ENCODE measurements at regions not wholly inside any gene's neighbourhood (a gene's known extent, or its start where the extent isn't known, plus 50 kb on each side); places are given as distances from the start of the nearest gene placed in this dataset.
A peak's percentile ranks its signal among the peaks of the same experiment; 100 is the strongest.
"Not testable (repeated sequence)": the region's sequence is repeated elsewhere in the genome, so short reads cannot be mapped to it uniquely, and the experiment has no call there.

DNA sequence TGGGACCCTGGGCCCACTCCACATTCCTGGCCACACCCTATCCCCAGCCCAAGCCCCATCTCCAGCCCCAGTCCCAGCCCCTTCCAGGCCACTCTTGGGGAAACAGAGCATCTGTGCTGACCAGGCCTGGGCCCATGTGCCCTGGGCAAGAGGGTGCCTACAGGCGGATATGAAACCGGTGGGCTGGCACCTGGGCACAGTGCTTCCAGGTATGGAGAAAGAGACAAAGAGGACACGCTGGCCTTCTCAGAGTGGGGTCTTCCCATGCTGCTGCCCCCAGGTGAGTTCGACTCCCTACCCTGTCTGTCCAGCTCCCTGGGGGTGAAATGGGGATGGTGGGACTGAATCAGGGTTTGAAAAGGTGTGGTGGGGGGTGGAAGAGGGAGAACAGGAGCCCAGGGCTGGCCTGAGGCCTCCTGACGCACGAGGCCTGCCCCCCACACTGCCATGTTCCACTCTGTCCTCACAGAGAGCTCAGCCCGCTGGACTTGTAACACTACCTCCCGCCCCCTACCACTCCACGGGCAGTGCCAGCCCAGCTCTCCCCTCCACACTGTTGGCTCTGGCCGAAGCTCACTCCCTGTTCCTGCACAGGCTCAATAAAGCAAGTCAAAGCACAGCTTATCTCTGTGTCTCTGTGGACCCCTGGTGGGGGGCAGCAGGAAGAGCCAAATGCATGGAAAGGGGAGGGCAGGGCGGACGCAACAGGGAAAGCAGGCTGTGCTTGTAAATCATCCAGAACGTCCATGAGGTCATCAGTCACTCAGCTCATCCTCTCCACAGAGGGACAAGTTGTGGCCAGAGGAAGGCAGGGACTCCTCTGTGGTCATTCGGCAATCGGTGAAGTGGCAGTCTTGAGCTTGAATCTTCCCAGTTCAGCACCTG is 71.1 kb upstream of the TMEM97 start:
- DNase-seq: no peak

DNA sequence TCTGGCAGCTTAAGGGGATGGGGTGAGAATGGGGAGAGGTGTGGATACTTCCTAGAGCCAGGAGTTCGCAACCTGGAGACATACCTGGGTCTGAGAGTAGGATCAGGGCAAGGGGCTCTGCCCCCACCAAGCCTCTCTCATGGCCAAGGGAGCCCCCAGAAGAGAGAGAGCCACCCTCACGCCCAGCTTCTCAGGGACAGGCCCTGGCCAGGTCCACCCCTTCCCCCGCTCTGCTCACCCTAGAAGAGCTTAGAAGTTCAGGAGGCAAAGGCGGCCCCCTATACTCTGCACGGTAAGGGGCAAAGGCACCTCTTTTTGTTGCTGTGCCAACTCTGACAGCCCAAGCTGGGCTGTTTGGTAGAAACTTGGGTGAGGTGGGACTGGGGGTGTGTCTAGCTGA is 69.3 kb upstream of the TMEM97 start:
- DNase-seq: no peak

DNA sequence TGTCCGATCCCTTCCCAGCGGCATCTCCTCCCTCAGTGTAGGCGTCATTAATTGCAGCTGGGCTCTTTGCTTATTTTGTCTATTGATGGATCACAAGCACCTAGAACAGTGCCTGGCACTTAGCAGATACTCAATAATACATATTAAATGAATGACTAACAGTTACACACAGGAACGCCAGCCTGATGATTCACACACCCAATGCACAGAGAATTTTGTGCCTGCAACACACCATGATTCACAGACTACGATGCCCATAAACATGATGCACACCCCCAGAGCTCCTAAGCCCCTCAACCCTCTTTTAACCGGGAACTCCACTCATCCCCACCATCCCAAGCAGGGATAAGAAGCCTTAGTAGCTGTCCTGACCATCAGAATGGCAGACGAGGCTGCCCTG is 66.6 kb upstream of the TMEM97 start:
- no peak for DNase-seq

DNA sequence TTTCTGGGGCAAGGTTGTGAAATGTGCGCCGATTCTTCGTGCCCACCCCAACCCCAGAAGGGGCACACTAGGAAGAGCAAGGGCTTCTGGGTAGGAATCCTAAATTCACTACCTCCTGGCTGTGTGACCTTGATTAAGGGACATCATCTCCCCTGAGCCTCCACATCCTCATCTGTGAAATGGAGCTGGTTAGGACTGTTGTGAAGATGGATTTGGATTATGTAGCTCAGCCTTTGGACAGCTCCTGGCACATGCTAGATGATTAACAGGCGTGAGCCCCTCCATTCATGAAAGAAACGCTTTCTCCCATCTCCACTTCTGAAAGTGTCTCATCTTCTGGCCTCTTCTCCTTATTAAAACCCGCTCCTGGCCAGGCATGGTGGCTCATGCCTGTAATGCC is 65.3 kb upstream of the TMEM97 start:
- no peak for DNase-seq

DNA sequence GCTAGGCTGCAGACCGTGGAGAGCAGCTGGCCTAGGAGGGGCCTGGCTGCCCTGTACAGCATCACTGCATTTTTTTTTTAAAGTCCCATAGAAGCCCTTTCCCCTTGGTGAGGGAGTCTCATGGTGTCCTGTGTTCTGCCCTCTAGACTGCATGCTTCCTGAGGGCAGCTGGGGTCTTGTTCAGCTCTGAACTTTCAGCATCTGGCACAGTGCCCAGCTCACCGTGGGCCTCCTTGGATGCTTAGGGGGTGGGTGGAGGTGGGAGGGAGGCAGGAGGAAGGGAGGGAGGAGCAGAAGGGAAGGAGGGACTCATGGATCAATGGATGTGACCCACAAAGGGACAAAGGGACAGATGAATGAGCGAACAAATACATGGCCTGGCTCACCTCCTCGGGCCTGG is 63.4 kb upstream of the TMEM97 start:
- no peak for DNase-seq

DNA sequence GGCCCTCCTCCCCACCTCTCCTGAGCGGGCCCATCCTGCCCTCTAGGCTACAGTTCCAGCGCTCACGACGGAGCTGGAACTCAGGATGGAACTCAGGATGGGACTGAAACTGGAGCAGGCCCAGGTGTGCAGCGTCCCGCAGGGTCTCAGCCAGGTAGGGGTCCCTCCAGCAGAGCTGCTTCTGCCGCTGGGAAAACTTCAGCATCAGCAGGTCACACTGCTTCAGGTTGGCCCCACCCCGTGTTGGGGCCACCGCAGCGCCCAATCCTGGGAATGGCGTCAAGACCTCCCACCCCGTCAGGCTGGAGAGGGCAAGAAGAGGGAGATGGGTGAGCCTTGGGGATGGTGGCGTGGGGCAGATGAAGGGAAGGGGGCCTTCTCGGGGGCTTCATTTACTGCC is 62.6 kb upstream of the TMEM97 start:
- DNase-seq: no peak

DNA sequence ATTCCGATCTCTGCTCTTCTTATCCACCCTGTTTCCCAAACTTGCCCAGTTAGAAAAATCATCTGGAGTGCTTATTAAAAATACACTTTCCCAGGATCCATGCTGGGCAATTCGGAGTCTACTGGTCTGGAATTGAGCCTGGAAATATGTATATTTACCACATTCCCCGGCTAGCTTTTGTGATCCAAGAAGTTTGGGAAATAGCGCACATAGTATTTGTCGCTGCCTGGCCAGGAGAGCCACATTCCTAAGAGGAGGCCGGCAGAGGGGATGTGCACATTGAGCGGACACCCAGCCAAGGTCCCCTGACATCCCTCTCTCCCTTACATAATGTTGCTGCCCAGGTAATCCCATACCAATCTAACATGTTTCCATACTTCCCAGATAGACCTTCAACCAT is 62.1 kb upstream of the TMEM97 start:
- no peak for DNase-seq

DNA sequence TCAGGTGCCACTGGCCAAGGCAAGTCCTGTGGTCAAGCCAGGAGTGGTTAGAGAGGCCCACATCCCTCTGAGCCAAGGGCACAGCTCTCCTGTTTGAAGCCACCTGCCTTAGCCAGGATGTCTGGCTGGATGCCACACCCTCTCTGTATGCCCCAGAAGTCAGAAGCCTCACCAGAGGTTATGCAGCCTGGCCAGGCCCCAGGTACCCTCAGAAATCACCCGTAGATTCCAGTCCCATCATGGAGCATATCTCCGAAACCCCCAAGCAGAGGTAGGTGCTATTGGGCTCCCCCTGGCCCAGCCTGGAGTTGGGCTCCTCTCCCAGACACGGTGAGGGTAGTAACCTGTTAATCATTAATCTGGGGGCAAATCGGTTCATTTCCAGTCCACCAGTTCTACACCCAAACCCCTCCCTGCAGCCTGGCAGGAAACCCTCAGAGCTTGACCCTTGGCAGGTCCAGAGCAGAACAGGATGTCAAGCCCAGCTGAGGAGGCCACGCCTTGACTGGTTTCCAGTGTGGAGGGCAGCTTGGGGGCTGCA is 60.6 kb upstream of the TMEM97 start:
- peak; percentile 37 for DNase-seq

DNA sequence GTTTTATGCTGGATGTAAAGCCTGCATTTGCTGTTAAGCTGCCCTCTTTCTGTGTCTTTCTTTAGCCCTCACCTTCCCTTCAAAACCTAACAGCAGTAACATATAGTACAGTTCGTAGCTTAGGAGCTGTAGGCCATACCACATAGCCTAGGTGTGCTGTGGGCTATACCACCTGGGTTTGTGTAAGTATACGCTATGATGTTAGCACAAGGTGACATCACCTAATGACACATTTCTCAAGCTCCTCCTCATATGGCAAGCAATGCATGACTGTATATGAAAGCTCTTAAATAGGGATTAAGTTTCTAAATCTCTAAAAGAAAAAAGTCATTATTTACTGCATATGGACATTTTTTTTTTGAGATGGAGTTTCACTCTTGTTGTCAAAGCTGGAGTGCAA is 57.8 kb upstream of the TMEM97 start:
- no peak for DNase-seq

GRCh38 chr17:28262123-28262745 is 56.8 kb upstream of the TMEM97 start:
- DNase-seq: not testable (repeated sequence)

- not testable (repeated sequence) for DNase-seq
These were observed 54.0 kb upstream of the TMEM97 start for GRCh38 chr17:28264902-28265548.

DNA sequence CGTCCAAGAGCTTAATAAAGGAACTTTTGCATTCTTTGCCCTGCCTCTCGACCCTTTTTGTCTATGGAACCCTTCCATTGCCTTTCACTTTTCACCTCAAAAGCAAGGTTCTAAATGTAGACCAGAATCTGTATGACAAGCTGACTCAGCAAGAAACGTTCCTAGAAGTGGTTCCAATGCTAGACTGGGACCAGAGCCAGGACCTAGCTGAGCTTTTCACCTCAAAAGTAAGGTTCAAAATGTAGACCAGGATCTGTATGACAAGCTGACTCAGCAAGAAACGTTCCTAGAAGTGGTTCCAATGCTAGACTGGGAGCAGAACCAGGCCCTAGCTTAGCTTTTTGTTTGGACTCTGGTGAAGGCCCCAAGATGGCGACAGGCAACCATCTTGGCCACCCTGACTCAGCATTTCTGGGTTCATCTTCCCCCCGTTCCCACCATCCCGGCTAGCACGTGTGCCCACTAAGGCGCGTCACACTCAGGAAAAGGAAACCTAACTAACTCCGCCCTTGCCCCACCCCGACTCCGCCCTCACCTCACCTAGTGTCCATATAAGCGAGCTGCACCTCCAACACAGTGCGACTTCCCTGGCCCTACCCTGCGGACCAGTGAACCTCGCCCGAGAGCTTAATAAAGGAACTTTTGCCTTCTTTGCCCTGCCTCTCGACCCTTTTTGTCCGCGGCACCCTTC is 53.0 kb upstream of the TMEM97 start:
- DNase-seq: not testable (repeated sequence)

GRCh38 chr17:28266547-28266920 is 52.5 kb upstream of the TMEM97 start:
- DNase-seq: not testable (repeated sequence)

DNA sequence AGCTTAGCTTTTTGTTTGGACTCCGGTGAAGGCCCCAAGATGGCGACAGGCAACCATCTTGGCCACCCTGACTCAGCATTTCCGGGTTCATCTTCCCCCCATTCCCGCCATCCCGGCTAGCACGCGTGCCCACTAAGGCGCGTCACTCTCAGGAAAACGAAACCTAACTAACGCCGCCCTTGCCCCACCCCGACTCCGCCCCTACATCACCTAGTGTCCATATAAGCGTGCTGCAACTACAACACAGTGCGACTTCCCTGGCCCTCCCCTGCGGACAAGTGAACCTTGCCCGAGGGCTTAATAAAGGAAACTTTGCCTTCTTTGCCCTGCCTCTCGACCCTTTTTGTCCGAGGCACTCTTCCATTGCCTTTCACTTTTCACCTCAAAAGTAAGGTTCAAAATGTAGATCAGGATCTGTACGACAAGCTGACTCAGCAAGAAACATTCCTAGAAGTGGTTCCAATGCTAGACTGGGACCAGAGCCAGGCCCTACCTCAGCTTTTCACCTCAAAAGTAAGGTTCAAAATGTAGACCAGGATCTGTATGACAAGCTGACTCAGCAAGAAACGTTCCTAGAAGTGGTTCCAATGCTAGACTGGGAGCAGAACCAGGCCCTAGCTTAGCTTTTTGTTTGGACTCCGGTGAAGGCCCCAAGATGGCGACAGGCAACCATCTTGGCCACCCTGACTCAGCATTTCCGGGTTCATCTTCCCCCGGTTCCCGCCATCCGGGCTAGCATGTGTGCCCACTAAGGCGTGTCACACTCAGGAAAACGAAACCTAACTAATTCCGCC is 51.9 kb upstream of the TMEM97 start:
- not testable (repeated sequence) for DNase-seq

DNA sequence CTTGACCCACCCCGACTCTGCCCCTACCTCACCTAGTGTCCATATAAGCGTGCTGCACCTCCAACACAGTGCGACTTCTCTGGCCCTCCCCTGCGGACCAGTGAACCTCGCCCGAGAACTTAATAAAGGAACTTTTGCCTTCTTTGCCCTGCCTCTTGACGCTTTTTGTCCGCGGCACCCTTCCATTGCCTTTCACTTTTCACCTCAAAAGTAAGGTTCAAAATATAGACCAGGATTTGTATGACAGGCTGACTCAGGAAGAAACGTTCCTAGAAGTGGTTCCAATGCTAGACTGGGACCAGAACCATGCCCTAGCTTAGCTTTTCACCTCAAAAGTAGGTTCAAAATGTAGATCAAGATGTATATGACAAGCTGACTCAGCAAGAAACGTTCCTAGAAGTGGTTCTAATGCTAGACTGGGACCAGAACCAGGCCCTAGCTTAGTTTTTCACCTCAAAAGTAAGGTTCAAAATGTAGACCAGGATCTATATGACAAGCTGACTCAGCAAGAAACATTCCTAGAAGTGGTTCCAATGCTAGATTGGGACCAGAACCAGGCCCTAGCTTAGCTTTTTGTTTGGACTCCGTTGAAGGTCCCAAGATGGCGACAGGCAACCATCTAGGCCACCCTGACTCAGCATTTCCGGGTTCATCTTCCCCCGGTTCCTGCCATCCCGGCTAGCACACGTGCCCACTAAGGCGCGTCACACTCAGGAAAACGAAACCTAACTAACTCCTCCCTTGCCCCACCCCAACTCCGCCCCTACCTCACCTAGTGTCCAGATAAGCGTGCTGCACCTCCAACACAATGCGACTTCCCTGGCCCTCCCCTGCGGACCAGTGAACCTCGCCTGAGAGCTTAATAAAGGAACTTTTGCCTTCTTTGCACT is 51.0 kb upstream of the TMEM97 start:
- no peak for DNase-seq

DNA sequence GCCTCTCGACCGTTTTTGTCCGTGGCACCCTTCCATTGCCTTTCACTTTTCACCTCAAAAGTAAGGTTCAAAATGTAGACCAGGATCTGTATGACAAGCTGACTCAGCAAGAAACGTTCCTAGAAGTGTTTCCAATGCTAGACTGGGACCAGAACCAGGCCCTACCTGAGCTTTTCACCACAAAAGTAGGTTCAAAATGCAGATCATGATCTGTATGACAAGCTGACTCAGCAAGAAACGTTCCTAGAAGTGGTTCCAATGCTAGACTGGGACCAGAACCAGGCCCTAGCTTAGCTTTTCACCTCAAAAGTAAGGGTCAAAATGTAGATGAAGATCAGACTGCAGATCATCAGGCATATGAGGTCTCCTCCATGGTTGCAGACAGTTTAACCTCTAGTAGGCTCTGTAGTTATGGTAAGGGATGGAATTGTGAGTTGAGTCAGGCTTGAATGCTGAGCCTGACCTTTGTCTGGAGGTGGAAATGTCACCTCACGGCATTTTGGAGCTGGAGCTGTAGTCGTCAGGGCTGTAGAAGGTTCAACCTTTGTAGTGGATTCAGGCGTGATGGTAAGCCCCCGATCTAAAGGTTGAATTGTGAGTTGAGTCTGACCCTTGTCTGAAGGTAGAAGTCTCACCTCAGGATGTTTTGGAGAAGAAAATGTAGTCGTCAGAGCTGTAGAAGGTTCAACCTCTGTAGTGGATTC is 50.2 kb upstream of the TMEM97 start:
- no peak for DNase-seq
